OCI-LY7 (cell line): ENCODE measurements at regions not wholly inside any gene's neighbourhood (a gene's known extent, or its start where the extent isn't known, plus 50 kb on each side); places are given as distances from the start of the nearest gene placed in this dataset.

Experiments
- CTCF ChIP-seq: fragments of 200-600 bp; sonication (generic); conservative IDR thresholded peaks from 2 replicates; pipeline ENCODE4 v1.5.1; 2014; ENCODE audit warnings: mild to moderate bottlenecking, antibody characterized with exemption, low read length, moderate library complexity, mixed read lengths
- EZH2phosphoT487 ChIP-seq: fragments of 200-600 bp; sonication (generic); IDR thresholded peaks from 2 replicates; pipeline ENCODE4 v1.6.1; 2018; ENCODE audit warnings: low read depth, borderline replicate concordance, mild to moderate bottlenecking, mixed run types, antibody characterized with exemption, low read length, moderate library complexity, mixed read lengths

- TF ChIP-seq CTCF (no peak), EZH2phosphoT487 (no peak)
Measured at GRCh38 chr12:41739066-41739465, 405.6 kb downstream of the GXYLT1 start.
